Left forelimb (tissue), 1 donor: ENCODE measurements at regions not wholly inside any gene's neighbourhood (a gene's known extent, or its start where the extent isn't known, plus 50 kb on each side); places are given as distances from the start of the nearest gene placed in this dataset.
"Not testable (repeated sequence)": the region's sequence is repeated elsewhere in the genome, so short reads cannot be mapped to it uniquely, and the experiment has no call there.

Experiments used
- DNase-seq: peaks from one replicate; pipeline ENCODE4 v3.0.0-alpha.2; 2018; ENCODE audit warnings: low spot score

DNA sequence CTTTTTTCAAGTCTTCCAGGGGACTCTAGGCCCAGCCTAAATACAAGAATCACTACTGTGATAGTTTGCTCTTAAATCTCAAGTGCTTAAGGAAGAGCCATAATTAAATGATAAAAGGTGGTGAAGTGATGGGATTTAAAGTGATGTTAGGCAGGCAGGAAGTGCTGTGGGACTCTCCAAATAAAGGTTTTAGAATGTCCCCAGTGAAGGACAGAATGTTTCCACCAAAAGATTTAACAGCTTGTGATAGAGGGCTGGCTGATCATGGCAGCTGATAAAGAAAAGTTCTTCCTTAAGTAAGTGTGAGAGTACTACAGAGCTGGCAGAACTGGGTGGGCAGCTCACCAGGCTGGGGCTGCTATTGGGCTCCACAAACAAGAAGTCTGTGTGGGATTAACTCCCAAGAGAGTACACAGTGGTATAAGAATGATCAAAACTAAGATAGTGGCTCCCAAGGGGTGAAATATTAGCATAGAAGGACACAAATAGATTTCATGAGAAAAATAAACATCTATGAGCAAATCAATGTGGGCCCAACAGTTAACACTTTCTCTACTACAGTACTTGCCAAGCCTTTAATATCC lies 637.2 kb upstream of the CPEB2 start:
- DNase-seq: no peak

DNA sequence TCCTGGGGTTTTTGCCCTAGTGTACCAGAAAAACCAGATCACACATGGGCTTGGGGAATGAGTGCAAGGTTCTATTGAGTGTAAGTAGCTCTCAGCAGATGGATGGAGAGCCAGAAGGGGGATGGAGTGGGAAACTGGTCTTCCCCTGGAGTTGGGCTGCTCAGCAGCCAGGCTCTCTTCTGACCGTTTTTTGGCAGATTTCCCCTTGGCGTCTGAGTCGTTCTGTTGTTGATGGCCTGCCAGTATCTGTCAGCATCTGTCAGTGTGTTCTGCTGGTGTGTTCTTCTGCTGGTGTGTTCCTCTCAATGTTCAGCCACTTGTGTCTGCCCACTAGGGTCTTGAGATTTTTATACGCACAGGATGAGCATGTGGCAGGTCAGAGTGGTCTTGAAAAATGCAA lies 633.9 kb upstream of the CPEB2 start:
- no peak for DNase-seq

DNA sequence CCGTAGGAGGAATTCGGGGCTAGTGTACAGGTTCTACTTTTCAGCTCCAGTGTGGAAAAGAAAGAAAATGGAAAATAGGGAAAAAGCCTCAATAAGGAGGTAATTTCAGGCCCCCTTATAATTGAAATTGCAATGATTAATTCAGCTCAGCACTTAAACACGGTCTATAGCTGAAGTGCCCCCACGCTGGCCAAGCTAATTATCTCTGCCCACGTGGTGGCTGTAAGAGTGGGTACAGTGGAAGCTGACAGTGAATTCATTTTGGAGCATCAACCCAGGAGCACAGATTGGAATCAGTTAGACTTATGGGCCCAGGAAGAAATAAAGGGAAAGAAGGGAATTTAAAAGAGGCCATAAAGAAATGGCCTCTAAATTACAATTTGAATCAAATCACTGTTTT lies 631.1 kb upstream of the CPEB2 start:
- no peak for DNase-seq

DNA sequence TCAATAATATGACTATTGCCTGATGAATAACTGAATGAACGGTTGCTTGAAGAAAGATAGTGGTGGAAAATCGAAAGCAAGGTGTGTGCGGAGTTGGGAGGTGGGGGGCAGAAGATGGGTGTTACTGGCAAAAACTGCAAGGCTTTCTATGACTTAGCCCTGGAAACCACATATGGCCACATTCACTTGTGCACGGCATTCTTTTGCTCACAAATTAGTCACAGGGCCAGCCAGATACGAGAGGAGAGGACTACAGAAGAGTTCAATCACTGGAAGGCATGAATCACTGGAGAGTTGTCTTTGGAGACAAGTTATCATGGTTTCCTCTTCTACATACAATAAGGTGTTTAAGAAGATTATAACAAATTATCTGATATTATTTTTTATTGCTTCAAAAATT lies 626.5 kb upstream of the CPEB2 start:
- no peak for DNase-seq

DNA sequence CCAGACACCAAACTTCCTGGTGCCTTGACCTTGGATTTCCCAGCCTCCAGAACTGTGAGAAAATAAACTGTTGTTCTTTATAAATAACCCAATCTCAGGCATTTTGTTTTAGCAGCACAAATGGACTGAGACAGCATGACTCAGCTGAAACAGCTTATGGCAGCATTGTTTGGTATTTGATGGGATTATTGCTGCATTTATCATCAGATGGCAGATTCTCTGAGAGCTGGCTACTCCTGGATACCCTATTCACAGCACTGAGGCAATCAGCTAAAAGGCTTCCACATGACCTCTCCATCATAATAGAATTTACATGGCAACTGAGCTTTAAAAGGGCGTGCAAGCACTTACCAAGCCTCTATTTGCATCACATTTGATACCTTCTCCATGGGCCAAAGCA lies 623.1 kb upstream of the CPEB2 start:
- no peak for DNase-seq

DNA sequence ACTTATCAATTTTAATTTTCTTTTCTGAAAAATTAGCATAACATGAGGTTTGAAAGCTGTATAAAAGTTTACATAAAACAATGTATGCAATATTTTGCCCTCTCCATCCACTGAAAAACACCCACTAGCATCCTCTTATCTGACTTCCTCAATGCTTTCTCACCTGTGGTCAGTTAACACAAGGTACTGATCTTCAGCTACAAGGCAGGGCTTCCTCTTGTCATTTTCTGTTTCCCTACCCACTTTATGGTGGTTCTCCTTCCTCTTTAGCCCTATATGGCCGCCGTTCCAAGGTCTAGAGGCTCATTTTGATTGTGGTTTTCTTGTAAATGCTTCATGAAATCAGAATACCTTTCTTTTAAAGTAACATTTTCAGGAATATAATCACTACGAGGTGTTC lies 618.6 kb upstream of the CPEB2 start:
- DNase-seq: no peak

DNA sequence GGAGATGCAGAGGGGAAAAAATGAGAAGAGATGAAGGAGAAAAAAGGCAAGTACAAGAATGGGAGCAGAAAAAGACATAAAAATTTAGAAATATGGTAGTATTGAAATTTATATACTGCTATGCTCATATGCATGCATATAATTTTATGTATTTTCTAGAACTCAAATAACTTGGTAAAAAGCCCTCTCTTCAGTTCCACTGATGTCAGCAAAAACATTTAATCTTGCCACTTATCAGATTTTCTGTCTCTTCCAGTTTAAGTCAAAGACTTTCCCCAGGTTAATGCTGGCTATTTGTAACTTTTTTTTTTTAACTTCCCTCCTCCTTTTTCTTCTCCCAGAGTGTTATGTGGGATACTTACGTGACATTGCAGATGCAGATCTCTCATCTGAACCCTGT lies 617.5 kb upstream of the CPEB2 start:
- no peak for DNase-seq

DNA sequence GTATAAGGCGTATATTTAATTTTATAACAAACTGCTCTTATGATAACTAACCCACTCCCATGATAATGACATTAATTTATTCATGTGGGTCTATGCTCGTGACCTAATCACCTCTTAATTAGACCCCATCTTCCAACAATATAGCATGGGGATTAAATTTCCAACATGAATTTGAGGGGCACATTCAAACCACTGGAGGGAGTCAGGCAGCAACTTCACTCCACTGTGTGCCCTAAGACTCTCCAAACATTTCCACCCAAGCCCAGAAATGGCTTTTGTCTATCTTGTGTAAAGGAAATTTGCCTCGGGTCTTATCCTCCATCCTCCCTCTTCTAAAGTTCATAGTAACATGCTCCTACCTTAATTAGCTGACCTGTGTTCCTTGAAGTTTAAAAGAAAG lies 616.1 kb upstream of the CPEB2 start:
- no peak for DNase-seq

DNA sequence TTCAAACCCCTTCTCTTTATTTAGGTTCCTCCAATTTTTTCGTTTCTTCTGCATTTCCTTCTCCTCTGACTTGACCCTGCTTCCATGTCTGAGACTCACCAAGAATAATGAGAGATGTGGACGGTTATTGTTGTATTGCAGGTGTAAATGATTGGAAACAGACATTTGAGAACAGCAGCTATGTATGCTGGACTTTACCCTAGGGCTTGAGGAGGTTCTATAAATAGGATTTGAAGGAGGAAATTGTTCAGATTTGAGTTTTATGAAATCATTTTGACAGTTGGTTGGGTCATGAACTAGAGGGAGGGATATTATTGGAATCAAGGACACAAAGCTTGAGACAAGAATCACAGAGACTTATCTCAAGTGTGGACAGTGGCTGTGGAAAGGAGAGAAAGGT lies 614.6 kb upstream of the CPEB2 start:
- no peak for DNase-seq

DNA sequence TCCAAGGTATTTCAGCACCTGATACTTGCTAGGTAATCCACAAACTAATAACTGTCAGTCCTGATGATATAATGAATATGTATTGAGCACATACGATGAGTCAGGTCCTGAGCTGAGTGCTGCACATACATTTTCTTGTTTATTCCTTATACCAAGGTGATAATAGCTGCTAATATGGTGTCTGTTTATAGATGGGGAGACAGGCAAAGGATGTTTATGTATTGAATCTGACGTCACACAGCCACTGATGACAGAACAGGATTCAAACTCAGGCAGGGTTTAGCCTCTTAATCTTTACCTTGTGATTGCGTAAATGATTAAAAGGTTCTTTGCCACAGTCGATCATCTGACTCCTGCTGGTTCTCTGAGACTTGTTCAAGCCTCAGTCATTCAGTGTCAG lies 609.9 kb upstream of the CPEB2 start:
- DNase-seq: no peak

DNA sequence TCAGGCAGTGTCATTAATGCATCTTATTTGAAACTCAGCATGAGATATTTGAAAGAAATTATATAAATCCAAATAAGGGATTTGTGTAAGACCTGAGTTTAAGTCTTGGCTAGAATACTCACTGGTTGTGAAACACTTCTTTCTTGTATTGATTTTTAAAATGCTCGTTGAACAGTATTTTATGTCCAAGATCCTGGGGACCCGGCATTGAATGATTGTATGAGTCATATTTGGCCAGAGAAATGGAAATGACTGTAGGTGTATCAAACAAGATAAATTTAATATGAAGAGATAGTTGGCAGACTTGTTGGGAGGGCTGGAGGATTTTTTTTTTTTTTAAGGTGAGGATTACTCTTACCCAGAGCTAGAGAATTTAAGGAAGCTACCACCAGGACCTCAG lies 606.1 kb upstream of the CPEB2 start:
- DNase-seq: no peak

DNA sequence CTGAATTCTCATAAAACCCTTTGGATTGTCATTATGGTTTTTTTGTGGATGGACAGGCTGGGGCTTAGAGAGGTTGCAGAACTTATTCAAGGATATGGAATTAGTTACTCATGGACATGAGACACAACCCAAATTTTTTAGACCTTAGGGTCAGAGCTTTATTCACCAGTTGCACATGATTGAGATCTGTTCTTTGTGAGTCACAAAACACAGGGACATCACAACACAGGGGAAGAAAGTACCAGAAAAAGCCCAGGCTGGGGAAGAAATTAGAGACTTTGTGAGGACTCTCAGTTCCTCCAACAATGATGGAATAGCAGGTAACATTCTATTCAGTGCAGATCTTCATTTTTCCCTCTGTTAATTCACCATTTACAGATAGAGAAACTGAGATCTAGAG lies 602.4 kb upstream of the CPEB2 start:
- DNase-seq: no peak

DNA sequence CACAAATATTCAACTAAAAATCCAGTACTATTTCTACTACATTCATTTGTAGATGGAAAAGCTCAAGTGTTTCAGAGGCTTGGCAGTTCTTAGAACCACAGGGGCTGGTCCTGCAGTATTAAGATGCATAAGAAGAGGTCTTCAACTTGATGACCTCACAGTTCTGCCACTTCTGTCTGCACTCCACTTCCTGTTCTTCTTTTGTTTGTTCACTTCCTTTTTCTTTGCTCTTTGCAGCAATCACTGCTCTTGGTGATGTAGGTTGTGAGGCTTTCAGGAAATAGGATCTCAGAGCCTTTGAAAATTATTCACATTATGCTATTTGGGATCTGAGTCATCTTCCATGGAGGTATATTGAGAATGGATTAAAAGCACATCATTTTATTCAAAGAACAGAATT lies 602.0 kb upstream of the CPEB2 start:
- DNase-seq: no peak

DNA sequence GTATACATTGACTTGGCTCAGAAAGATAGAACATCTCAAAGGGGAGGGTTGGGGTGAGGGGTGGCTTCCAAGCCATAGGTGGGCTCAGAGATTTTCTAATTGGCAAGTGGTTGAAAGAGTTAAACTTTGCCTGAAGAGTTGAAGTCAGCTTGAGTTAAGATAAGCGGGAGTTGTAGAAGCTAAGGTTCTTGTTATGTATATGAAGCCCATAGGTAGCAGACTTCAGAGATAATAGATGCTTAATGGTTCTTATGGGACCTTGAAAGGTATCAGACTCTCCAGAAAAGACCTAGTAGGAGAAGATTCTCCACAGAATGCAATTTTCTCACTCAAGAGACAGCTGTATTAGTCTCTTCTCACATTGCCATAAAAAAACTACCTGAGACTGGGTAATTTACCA lies 599.1 kb upstream of the CPEB2 start:
- DNase-seq: no peak

DNA sequence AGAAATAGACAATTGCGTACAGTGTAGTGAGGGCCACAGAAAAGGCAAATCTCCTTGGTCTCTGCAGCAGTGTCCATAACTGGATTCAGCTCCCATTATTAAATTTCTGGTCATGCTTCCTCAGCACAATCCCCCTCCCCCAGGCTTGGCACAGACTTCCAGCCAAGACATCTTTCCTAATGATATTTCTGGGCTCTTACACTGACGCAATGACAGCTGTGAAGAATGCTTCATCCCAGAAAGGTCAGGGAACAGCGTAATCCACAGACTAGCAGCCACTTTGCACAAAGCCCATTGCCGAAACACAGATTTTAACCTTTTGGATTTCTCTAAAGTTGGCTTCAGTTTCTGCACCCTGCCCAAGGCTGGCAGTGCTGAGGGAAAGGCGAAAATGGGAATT lies 597.6 kb upstream of the CPEB2 start:
- DNase-seq: no peak

DNA sequence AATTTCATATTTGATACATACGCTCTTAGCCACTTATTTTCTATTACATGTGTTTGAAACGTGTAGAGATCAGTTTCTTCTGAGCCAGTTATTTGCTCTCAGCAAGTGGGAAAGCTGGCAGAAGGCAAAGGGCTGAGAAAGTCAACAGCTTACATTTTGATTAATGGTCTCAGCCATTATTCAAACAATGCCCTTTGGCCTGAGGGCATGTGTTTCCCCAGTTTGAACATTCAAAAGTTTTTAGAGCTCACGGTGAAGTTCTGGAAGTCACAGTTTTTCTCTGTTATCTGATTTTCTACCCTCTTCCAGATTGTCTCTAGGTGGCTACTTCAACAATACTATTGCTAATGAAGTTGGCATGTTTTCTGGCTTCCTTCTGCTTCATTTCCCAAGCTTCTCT lies 591.8 kb upstream of the CPEB2 start:
- no peak for DNase-seq

DNA sequence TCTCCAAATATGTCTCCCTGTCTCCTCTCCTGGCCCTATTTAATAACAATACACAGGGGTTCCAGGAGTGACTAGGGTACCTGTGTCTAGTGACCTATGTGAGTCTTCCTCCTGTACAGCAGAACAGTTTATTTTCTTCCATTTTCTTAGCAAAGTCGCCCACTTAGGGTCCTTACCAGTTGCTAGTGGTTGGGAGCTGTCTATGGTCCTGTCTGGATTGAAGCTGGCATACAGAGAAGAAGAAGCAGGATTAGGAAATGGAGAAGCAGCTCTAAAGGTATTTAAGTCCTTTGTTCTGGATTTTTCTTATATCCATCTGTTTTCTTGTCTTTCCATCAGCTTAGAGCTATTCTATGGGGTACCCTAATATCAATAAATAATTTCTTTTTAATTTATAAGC lies 587.1 kb upstream of the CPEB2 start:
- no peak for DNase-seq

DNA sequence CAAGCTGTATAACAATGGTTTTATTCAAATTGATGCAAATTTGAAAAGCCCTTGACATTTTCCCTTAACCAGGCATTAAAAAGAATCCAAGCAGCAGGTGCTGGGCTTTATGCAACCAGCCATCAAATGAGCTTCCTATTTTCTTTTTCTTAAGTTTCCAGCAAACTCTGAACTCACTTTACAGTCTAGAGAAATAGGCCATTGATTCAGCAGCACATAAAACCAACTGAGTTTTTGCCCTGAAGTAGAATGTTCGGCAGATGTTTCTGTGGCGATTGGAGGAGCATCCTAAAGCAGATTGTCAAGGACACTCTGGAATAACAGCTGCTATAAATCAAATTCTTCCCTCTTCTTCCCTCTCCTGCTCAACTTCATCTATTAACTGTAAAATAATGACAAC lies 582.8 kb upstream of the CPEB2 start:
- no peak for DNase-seq

DNA sequence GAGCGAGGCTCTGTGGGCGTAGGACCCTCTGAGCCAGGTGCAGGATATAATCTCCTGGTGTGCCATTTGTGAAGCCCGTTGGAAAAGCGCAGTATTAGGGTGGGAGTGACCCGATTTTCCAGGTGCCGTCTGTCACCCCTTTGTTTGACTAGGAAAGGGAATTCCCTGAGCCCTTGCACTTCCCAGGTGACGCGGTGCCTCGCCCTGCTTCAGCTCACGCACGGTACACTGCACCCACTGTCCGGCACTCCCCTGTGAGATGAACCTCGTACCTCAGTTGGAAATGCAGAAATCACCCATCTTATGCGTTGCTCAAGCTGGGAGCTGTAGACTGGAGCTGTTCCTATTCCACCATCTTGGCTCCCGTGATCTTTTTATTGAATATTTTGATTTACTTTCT lies 576.0 kb upstream of the CPEB2 start:
- not testable (repeated sequence) for DNase-seq

DNA sequence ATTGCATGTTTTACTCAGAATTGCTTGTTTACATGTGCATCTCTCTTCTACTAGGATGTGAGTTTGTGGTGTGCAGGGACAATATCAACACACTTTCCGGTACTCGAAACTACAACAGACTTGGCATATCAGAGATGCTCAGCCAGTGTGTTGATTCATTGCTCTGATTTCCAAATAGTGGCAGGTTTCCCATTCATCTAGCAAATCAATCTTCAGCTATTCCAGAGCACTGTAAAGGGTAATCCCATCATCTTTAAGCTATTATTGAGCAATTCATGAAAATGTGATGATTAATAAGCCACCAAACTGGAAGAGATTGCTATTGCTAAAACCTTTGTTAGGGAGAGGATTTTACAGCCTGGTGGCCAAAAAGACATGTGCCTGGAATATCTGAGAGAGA lies 574.2 kb upstream of the CPEB2 start:
- no peak for DNase-seq

DNA sequence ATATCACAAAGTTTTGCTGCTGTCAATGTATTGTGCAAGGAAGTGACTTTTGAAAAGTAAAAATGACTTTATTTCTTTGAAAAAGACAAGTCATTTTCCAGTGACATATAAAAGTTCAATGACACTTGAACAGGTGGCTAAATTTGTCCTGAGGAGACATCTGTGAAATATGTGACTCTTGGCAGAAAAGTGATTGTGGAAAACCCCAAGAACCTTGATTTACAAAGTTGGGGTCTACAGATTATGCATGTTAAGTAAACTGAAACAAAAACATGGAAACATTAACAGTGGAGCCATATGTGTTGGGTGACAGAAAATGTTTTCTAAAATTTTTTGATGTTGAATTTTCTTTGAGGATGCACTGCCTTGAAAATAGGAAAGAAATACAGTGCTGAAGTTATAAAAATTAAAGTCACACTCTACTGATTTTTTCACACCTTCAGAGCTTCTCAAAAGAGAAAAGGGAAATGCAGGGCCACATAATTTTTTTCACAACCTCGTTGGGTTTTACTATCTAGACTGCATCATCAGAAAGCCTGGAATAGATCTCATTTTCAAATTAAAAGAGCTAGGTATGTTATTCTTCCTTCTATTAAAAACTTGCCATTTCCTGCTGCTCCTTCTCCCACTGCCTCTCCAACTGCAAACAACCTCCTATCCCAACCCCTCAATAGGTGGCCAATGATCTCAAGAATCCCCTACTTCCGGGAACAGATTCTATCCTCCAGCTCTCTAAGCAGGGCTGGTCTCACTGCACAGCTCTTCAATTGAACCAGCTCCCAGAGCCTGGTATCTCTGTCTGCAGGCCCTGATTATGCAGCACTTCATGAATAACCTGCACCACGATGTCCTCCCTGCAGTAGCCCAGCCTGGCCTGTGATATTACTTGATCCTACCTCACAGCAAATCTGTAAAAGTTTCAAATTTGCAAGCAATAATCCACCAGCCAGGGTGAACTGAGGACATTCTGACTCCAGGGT lies 570.8 kb upstream of the CPEB2 start:
- DNase-seq: no peak

DNA sequence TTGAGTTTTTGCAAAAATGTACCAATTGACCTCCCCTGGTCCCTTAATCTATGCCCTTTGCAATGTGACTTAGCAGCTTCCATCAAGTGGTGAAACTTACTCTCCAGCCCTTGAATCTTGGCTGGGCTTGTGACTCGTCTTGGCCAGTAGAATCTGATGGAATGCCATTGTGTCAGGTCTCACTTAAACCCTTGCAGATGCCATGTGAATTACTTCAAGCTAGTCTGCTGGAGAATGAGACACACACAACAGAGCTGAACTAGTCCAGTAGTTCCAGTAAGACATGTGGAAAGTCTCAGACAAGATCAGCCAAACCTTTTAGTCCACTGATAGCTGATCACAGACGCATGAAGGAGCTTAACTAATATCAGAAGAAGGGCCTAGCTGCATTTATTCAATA lies 567.8 kb upstream of the CPEB2 start:
- DNase-seq: no peak

DNA sequence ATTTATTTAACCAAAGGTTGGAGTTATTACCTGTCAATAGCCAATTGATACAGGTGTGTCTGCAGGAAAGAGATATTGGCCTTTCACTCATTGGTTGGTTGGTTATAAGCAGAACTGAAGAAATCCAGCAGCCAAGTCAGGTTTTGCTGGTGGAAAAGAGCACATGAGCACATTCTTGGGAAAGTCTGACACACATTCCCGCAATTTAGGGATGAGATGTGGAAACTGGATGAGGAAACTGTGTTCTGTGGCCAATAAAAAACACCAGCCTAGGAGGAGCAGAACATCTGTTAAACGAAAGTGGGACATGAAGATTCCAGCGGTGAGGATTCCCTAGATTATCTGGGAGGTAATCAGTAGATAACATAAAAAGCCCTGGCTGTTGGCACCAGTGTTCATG lies 567.4 kb upstream of the CPEB2 start:
- no peak for DNase-seq

DNA sequence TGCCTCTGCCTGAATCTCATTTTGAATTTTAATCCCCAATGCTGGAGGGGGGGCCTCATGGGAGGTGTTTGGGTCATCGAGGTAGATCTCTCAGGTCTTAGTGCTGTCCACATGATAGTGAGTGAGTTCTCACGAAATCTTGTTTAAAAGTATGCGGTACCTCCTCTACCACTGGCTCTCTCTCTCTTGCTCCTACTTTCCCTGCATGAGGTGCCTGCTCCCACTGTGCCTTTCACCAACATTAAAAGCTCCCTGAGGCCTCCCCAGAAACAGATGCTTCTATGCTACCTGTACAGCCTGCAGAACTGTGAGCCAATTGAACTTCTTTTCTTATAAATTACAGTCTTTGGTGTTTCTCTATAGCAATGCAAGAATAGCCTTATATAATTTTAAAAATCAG lies 560.7 kb upstream of the CPEB2 start:
- DNase-seq: no peak
